ENCODE measurements at regions not wholly inside any gene's neighbourhood (a gene's known extent, or its start where the extent isn't known, plus 50 kb on each side); places are given as distances from the start of the nearest gene placed in this dataset.

- in situ Hi-C loops (cut with HindIII; ENCODE audit: low sequenced_read_pairs) = no loop called here
- no peak for TF ChIP-seq CTCF (IDR thresholded peaks at IDR 0.05; ENCODE audit: low read depth, low read length, missing control alignments)
Measured at GRCh38 chr9:115226152-115226551, 108.2 kb upstream of the TNC start.

GRCh38 chr9:115229496-115229895 is 111.5 kb upstream of the TNC start:
- in situ Hi-C loops (cut with HindIII; ENCODE audit: low sequenced_read_pairs) = no loop called here
- TF ChIP-seq CTCF (IDR thresholded peaks at IDR 0.05; ENCODE audit: low read depth, low read length, missing control alignments) = no peak
- no peak for DNase-seq (ENCODE audit: low read depth)
- no peak overlapping the region for H3K4me3 ChIP-seq (ENCODE audit: low read depth, low read length)

More at GRCh38 chr9:115226152-115226551, 108.2 kb upstream of the TNC start:
- H3K4me3 ChIP-seq (ENCODE audit: low read depth, low read length) = no peak overlapping the region
- DNase-seq (ENCODE audit: low read depth) = no peak

- no peak for TF ChIP-seq CTCF (IDR thresholded peaks at IDR 0.05; ENCODE audit: low read depth, low read length, missing control alignments)
- in situ Hi-C loops (cut with HindIII; ENCODE audit: low sequenced_read_pairs) = no loop called here
- no peak overlapping the region for H3K4me3 ChIP-seq (ENCODE audit: low read depth, low read length)
- no peak for DNase-seq (ENCODE audit: low read depth)
Measured at GRCh38 chr9:115230924-115231515, 113.1 kb upstream of the TNC start.

- no peak for TF ChIP-seq CTCF (IDR thresholded peaks at IDR 0.05; ENCODE audit: low read depth, low read length, missing control alignments)
- no peak for DNase-seq (ENCODE audit: low read depth)
- in situ Hi-C loops (cut with HindIII; ENCODE audit: low sequenced_read_pairs) = no loop called here
Measured at GRCh38 chr9:115232181-115232774, 114.3 kb upstream of the TNC start.

GRCh38 chr9:115234094-115234493 is 116.1 kb upstream of the TNC start:
- TF ChIP-seq CTCF (IDR thresholded peaks at IDR 0.05; ENCODE audit: low read depth, low read length, missing control alignments) = no peak
- peak; percentile 74 for DNase-seq (ENCODE audit: low read depth)
- H3K4me3 ChIP-seq (ENCODE audit: low read depth, low read length) = no peak overlapping the region
- in situ Hi-C loops (cut with HindIII; ENCODE audit: low sequenced_read_pairs) = no loop called here

More at GRCh38 chr9:115232181-115232774, 114.3 kb upstream of the TNC start:
- no peak overlapping the region for H3K4me3 ChIP-seq (ENCODE audit: low read depth, low read length)

GRCh38 chr9:115235221-115235620 is 117.3 kb upstream of the TNC start:
- in situ Hi-C loops (cut with HindIII; ENCODE audit: low sequenced_read_pairs) = no loop called here
- TF ChIP-seq CTCF (IDR thresholded peaks at IDR 0.05; ENCODE audit: low read depth, low read length, missing control alignments) = no peak
- no peak overlapping the region for H3K4me3 ChIP-seq (ENCODE audit: low read depth, low read length)
- DNase-seq (ENCODE audit: low read depth) = no peak

Data from astrocyte of the cerebellum (primary cell).